ENCODE measurements at regions not wholly inside any gene's neighbourhood (a gene's known extent, or its start where the extent isn't known, plus 50 kb on each side); places are given as distances from the start of the nearest gene placed in this dataset.

DNA sequence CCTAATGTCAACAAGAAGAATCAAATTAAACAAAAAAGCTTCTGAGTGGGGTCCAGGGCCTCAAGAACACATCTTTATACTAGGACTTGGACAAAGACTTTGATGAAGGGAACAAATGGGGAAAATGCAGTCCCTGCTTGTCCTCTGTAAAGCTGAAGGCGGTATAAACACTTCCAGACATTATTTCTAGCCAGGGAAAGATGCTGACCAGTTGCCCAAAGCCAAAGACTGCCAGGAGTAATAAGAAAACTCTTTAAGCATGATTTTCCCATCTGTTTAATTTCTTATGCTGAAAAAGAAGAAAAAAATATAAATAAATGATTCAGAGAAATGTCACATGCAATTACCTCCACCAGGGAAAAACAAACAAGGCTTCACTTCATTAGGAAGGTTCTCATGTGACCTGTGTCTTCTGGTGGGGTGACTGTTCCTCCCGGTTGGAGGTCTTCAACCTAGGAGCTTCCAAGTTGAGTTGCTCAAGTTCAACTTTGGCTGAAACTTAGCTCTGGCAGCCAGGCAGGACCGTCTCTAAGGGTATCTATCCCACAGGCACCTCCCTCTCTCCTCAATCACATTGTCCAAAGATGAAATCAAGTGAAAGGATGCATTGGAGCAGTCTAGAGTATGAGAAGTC is 65.2 kb upstream of the KCNE2 start:
- Mint-ChIP-seq H3K27ac (no peak overlapping the region), H3K9me3 (peaks cover 11% of the 10 kb centered on the region), H3K4me3 (no peak overlapping the region), H3K4me1 (no peaks in the 10 kb centered on the region), H3K27me3 (ENCODE audit: low read depth) (no peaks in the 10 kb centered on the region), H3K36me3 (peaks cover 5% of the 10 kb centered on the region)
- TF ChIP-seq, protein P1, sequence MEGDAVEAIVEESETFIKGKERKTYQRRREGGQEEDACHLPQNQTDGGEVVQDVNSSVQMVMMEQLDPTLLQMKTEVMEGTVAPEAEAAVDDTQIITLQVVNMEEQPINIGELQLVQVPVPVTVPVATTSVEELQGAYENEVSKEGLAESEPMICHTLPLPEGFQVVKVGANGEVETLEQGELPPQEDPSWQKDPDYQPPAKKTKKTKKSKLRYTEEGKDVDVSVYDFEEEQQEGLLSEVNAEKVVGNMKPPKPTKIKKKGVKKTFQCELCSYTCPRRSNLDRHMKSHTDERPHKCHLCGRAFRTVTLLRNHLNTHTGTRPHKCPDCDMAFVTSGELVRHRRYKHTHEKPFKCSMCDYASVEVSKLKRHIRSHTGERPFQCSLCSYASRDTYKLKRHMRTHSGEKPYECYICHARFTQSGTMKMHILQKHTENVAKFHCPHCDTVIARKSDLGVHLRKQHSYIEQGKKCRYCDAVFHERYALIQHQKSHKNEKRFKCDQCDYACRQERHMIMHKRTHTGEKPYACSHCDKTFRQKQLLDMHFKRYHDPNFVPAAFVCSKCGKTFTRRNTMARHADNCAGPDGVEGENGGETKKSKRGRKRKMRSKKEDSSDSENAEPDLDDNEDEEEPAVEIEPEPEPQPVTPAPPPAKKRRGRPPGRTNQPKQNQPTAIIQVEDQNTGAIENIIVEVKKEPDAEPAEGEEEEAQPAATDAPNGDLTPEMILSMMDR (IDR thresholded peaks at IDR 0.05; ENCODE audit: unreplicated experiment): no peak
- DNase-seq (ENCODE audit: low spot score in 2 of 2, unreplicated experiment in 2 of 2): no peak

DNA sequence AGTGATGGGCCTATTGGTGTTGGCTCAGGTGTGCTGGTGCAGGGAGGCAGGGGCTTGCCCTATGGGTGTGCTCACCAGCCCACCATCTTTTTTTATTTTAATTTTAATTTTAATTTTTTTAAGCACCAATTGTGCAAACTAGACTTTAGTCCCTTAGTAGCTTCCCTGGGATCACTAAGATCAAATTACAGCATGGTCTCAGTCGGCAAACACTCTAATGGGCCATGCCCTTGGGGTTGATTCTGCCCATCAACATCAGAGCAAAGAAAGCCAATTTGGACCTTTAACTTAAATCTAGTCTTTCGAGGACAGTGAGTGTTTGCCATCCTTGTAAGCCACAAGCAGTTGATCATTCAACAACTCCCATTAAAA is 64.7 kb upstream of the KCNE2 start:
- no peak for DNase-seq (ENCODE audit: low spot score in 2 of 2, unreplicated experiment in 2 of 2)
- TF ChIP-seq, protein P1 (IDR thresholded peaks at IDR 0.05; ENCODE audit: unreplicated experiment): no peak
- Mint-ChIP-seq H3K27ac (no peak overlapping the region), H3K4me3 (no peak overlapping the region), H3K36me3 (peaks cover 5% of the 10 kb centered on the region), H3K4me1 (no peaks in the 10 kb centered on the region), H3K27me3 (ENCODE audit: low read depth) (no peaks in the 10 kb centered on the region), H3K9me3 (peaks cover 11% of the 10 kb centered on the region)

DNA sequence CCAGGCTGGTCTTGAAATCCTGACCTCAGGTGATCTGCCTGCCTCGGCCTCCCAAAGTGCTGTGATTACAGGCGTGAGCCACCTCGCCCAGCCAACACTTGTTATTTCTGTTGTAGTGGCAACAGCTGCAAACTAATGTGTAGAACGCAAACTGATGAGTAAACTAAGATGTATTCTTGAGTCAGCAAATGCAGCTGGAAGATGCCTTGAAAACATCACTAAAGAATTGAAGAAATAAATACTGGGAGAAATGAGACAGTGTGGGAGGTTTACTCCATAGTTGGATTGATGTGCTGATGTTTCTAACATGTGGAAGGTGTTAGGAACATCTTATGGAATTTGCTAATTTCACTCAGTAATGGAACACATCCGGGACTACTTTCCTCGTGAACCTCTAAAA is 61.3 kb upstream of the KCNE2 start:
- TF ChIP-seq, protein P1 (IDR thresholded peaks at IDR 0.05; ENCODE audit: unreplicated experiment): no peak
- Mint-ChIP-seq H3K4me3 (no peak overlapping the region), H3K4me1 (peaks cover 11% of the 10 kb centered on the region), H3K9me3 (peaks cover 11% of the 10 kb centered on the region), H3K27ac (no peak overlapping the region), H3K27me3 (ENCODE audit: low read depth) (no peaks in the 10 kb centered on the region), H3K36me3 (peaks cover 5% of the 10 kb centered on the region)
- no peak for DNase-seq (ENCODE audit: low spot score in 2 of 2, unreplicated experiment in 2 of 2)

DNA sequence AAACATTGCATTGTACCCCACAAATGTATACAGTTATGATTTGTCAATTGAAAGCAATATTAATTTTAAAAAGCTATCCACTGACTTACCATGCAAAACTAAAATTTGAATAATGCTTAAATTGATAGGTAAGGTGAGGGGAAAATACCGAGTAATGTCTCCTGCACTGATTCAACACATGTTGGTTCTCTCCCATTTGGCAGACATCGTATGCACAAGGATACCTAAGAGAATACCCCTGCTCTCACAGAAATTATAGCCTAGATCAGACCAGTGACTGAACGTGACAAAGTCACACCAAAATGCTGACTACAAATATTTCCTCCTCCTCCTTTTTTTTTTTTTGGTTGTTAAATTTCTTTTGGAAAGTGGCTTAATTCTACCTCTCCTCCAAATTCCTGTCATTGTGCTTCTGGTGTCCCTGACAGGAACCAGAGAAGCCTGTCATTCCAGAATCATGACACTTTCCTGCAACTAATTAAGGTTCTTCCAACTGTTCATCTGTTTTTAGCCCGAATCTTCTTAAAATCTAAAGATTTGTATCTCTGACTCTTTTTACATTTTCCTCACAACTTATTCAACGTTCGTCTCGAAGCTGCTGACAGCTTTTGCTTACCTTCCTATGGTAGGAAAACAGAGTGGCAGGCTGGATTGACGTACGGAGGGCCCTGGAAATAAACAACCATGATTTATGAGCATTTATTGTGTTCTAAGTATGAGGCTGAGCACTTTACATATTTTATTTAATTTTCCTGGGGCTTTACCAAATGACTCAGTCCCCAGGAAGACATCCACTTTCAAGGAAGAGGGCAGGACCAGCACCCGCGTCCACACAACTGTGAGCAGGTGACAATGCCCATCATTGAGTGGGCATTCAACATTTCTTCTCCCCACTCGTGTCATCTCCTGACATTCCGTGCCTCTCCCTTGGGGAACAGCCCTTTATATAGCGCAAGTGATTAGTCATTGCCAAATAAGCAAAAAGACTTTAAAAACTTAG is 57.9 kb upstream of the KCNE2 start:
- TF ChIP-seq, protein P1 (IDR thresholded peaks at IDR 0.05; ENCODE audit: unreplicated experiment): no peak
- peaks cover 12% of the 10 kb centered on the region for H3K9me3 Mint-ChIP-seq
- DNase-seq (ENCODE audit: low spot score in 2 of 2, unreplicated experiment in 2 of 2): no peak
- H3K4me1 Mint-ChIP-seq: peaks cover 11% of the 10 kb centered on the region
- no peak overlapping the region for H3K27ac Mint-ChIP-seq
- no peak overlapping the region for H3K4me3 Mint-ChIP-seq
- no peaks in the 10 kb centered on the region for H3K27me3 Mint-ChIP-seq (ENCODE audit: low read depth)
- no peaks in the 10 kb centered on the region for H3K36me3 Mint-ChIP-seq

DNA sequence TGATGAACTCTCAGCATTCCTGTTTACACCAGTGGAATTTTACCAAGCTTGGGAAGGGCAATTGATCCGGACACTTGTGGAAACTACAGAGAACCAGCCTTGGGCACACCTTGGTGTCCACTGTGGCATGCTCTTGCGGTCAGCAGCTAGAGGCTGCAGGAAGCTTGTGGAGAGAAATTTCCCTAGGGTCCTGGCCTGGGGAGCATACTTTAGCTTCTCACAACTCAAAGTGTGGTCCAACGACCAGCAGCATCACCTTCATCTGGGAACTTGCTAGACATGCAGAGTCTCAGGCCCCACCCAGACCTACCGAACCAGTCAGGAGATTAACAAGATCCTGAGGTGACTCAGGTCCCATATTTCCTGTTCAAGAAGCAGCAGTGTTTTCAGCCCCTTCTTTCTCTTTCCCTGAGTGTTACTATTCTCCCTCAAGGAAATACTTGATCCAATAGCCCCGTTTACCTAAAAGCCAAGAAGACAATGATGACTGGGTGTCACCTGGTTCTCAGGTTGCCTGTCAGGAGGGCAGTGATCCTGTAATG is 55.7 kb upstream of the KCNE2 start:
- Mint-ChIP-seq H3K36me3 (peaks cover 3% of the 10 kb centered on the region), H3K27ac (no peak overlapping the region), H3K27me3 (ENCODE audit: low read depth) (no peaks in the 10 kb centered on the region), H3K9me3 (peaks cover 18% of the 10 kb centered on the region), H3K4me1 (peaks cover 11% of the 10 kb centered on the region), H3K4me3 (no peak overlapping the region)
- DNase-seq (ENCODE audit: low spot score in 2 of 2, unreplicated experiment in 2 of 2): no peak
- TF ChIP-seq, protein P1 (IDR thresholded peaks at IDR 0.05; ENCODE audit: unreplicated experiment): no peak

Measured in mesothelial cell of epicardium (in vitro differentiated cells).